Gastroesophageal sphincter (tissue), 4 donors: ENCODE measurements at regions not wholly inside any gene's neighbourhood (a gene's known extent, or its start where the extent isn't known, plus 50 kb on each side); places are given as distances from the start of the nearest gene placed in this dataset.

Experiments used
- ATAC-seq: fragments of 150-250 bp; one replicate; pipeline ENCODE4 v1.9.1; 2016; ENCODE audit warnings: mild to moderate bottlenecking, moderate library complexity
- H3K27ac ChIP-seq, 4 donors: fragments of 200-600 bp; sonication (generic) in 3 of 4; 1 replicate in 3 of 4; 2 replicates in 1 of 4; pipeline ENCODE4 v1.5.1; 2016 to 2019
- H3K27me3 ChIP-seq: fragments of 200-600 bp; sonication (generic); one replicate; pipeline ENCODE4 v1.5.1; 2019
- H3K36me3 ChIP-seq, 2 donors: fragments of 200-600 bp; sonication (generic); one replicate each; pipeline ENCODE4 v1.5.1; 2019; ENCODE audit warnings: control low read depth in 1 of 2
- H3K4me1 ChIP-seq, 3 donors: fragments of 200-600 bp; sonication (generic); 1 replicate in 2 of 3; 2 replicates in 1 of 3; pipeline ENCODE4 v1.5.1; 2016 to 2019; ENCODE audit warnings: control low read depth in 2 of 3
- H3K4me3 ChIP-seq, 2 donors: fragments of 200-600 bp; sonication (generic); one replicate each; pipeline ENCODE4 v1.5.1; 2019; ENCODE audit warnings: mild to moderate bottlenecking in 1 of 2, moderate library complexity in 1 of 2
- H3K9me3 ChIP-seq, 3 donors: fragments of 200-600 bp; sonication (generic); one replicate each; pipeline ENCODE4 v1.5.1; 2017 to 2019; ENCODE audit warnings: control low read depth in 2 of 3
- CTCF ChIP-seq, 4 experiments: fragments of 200-600 bp in 2 of 4; fragments of 450-650 bp in 2 of 4; sonication (generic) in 1 of 4; IDR thresholded peaks; one replicate each; pipeline ENCODE4 v1.5.1; 2017 to 2019; ENCODE audit warnings: antibody characterized with exemption in 4 of 4, mild to moderate bottlenecking in 2 of 4, moderate library complexity in 2 of 4
- EP300 ChIP-seq: sonication (generic); formaldehyde crosslinking; IDR thresholded peaks from one replicate; pipeline ENCODE4 v1.6.1; 2017; ENCODE audit warnings: antibody characterized with exemption, mild to moderate bottlenecking
- POLR2A ChIP-seq, 2 donors: fragments of 450-650 bp; IDR thresholded peaks; one replicate each; pipeline ENCODE4 v1.6.1; 2017; ENCODE audit warnings: antibody characterized with exemption in 2 of 2, mild to moderate bottlenecking in 2 of 2, moderate library complexity in 1 of 2
- POLR2AphosphoS5 ChIP-seq: sonication (generic); formaldehyde crosslinking; IDR thresholded peaks from one replicate; pipeline ENCODE4 v1.6.1; 2017; ENCODE audit warnings: antibody characterized with exemption
- WGBS, 2 donors: methylation state at CpG; one replicate each; pipeline ENCODE4 v1.1.5; 2018; ENCODE audit warnings: low coverage in 1 of 2; 5-methylcytosine and 5-hydroxymethylcytosine counted together

DNA sequence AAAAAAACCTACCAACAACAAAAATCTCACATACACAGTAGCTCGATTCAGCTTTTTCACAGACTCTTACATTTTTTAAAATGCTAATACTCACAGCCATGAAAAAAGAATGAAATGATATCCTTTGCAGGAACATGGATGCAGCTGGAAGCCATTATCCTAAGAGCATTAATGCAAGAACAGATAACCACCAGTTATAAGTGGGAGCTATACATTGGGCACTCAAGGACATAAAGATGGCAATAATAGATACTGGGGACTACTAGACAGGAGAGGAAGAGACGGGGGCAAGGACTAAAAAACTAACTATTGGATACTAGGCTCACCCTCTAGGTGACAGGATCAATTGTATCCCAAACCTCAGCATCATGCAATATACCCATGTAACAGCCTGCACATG lies 90.3 kb upstream of the CCNH start:
- H3K4me1 ChIP-seq = no peaks in the 10 kb centered on the region
- WGBS, 2 donors = 65 to 88% methylated on average over 1 to 2 of the region's 2 CpGs
- no peak for ATAC-seq
- TF ChIP-seq CTCF (IDR thresholded peaks at IDR 0.05) = no peak
- TF ChIP-seq POLR2AphosphoS5 = no peak
- no peak for TF ChIP-seq EP300
- TF ChIP-seq POLR2A (IDR thresholded peaks at IDR 0.05) = no peak
- H3K4me3 ChIP-seq = no peak overlapping the region
- H3K27me3 ChIP-seq = no peaks in the 10 kb centered on the region
- H3K27ac ChIP-seq = no peak overlapping the region
- H3K36me3 ChIP-seq = no peaks in the 10 kb centered on the region
- H3K9me3 ChIP-seq = peaks cover 0 to 3% (median 0%) of the 10 kb centered on the region in 3 donors

GRCh38 chr5:87499478-87500410 lies 87.0 kb upstream of the CCNH start:
- Histone ChIP-seq H3K36me3 (no peaks in the 10 kb centered on the region), H3K4me3 (no peak overlapping the region), H3K27ac (no peak overlapping the region), H3K27me3 (no peaks in the 10 kb centered on the region), H3K4me1 (no peaks in the 10 kb centered on the region), H3K9me3 (peaks cover 0 to 6% (median 0%) of the 10 kb centered on the region in 3 donors)
- 80 to 82% methylated on average over 2 to 16 of the region's 21 CpGs for WGBS, 2 donors
- TF ChIP-seq POLR2AphosphoS5 = no peak
- no peak for TF ChIP-seq CTCF (IDR thresholded peaks at IDR 0.05)
- no peak for TF ChIP-seq EP300
- TF ChIP-seq POLR2A (IDR thresholded peaks at IDR 0.05) = no peak
- no peak for ATAC-seq
